ENCODE measurements at regions not wholly inside any gene's neighbourhood (a gene's known extent, or its start where the extent isn't known, plus 50 kb on each side); places are given as distances from the start of the nearest gene placed in this dataset.

DNA sequence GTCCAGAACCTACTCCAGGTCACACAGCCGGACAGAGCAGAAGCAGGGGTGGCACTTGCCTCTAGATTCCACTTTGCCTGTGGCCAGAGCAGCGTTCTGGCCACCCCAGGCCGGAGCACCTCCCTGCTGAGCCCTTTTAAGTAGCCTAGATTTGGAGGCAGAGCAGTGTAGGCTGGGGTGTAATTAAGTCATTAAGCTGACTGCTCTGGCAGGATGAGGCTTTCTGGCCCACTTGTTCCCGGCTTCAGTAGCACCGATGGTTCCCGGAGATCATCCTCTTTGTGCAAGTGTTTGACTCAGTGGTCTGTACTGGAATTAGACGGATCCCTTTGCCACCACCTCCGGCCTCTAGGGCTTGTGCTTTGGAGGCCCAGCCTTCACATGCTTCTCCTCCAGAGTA is 281.9 kb upstream of the ANKRD55 start:
- H3K27ac Mint-ChIP-seq = no peak overlapping the region
- CTCF ChIA-PET = interaction anchor here (2.2 kb wide), 1 partner anchor 244 kb away, joined by 6 read pairs; no protein-coding TSS in a partner anchor
- DNase-seq (no peak), ATAC-seq (no peak)
- H3K36me3 Mint-ChIP-seq (ENCODE audit: low read depth) = no peaks in the 10 kb centered on the region
- H3K4me1 Mint-ChIP-seq = peaks cover 28% of the 10 kb centered on the region
- H3K27me3 Mint-ChIP-seq = no peaks in the 10 kb centered on the region
- intact Hi-C loops (cut with DNase I, micrococcal nuclease) = no loop called here
- POLR2A ChIA-PET = no interaction called here
- H3K9me3 Mint-ChIP-seq (ENCODE audit: low read depth) = no peaks in the 10 kb centered on the region
- H3K4me3 Mint-ChIP-seq = no peak overlapping the region

DNA sequence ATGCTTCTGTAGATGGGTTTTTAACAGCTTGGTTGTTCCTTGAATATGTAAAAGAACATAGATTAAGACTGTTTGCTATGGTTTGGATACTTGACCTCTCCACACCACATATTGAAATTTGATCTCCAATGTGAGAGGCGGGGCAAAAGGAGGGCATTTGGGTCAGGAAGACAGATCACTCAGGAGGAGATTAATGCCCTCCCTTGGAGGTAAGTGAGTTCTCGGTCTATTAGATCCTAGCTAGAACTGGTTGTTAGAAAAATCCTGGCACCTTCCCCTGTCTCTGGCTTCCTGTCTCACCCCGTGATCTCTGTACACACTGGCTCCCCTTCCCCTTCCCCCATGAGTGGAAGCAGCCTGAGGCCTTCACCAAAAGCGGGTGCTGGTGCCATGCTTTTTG is 281.1 kb upstream of the ANKRD55 start:
- intact Hi-C loops (cut with DNase I, micrococcal nuclease) = no loop called here
- POLR2A ChIA-PET = no interaction called here
- Mint-ChIP-seq H3K9me3 (ENCODE audit: low read depth) (no peaks in the 10 kb centered on the region), H3K27me3 (no peaks in the 10 kb centered on the region), H3K36me3 (ENCODE audit: low read depth) (no peaks in the 10 kb centered on the region), H3K4me1 (peaks cover 28% of the 10 kb centered on the region), H3K27ac (no peak overlapping the region), H3K4me3 (no peak overlapping the region)
- no peak for DNase-seq
- CTCF ChIA-PET = no interaction called here
- ATAC-seq = no peak

DNA sequence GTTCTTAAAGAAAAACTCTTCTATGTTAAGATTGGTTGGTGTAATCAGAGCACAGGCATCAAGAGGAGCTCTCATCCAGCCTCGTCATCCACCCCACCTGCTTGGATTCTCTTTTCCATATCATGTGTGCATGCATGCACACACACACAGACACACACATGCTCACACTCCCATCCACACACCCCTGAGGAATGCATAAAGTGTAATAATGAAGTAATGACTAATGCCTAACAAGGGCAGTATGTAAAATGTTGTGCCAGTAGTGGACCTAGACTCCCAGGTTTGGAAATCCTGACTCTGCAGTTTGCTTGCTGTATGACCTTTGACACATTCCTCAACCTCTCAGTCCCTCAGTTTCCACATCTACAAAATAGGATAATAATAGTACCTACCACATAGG is 280.0 kb upstream of the ANKRD55 start:
- POLR2A ChIA-PET = no interaction called here
- Mint-ChIP-seq H3K9me3 (ENCODE audit: low read depth) (no peaks in the 10 kb centered on the region), H3K27me3 (no peaks in the 10 kb centered on the region), H3K4me1 (peaks cover 30% of the 10 kb centered on the region), H3K27ac (no peak overlapping the region), H3K36me3 (ENCODE audit: low read depth) (no peaks in the 10 kb centered on the region), H3K4me3 (no peak overlapping the region)
- CTCF ChIA-PET = interaction anchor here (0.7 to 1.3 kb wide), 2 partner anchors 16 to 79 kb away, joined by 3 read pairs; no protein-coding TSS in a partner anchor
- ATAC-seq (no peak), DNase-seq (no peak)
- intact Hi-C loops (cut with DNase I, micrococcal nuclease) = no loop called here

DNA sequence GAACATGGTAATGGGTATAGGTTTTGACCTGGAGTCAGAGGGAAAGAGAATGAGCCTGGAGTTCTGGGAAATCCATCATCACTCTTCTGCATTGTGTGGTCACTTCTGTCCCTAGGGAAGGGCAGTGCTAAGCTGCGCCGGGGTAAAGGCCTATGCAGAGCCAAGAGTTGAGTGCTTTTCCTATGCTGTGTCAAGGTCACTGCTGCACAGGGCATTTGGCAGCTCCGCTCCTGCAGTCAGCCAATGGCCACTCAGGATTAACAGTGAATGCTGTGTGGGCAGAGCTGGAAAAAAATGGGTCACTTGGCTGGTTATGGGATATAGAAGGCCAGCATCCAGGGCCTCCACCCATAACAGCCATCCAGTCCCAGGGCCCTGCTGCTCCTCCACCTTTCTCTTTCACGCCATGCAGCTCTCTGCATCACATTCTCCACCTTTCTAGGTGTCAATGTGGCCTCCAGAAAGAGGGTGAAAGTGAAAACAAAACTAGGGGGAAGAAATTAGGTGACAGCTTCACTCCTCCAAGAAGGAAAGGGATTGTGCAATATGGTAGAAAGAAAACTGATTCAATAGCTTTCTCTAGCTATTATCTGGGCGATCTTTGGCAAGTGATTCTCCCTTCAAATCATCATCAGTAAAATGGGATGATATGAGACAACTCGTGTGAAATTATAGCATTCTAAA is 279.3 kb upstream of the ANKRD55 start:
- Mint-ChIP-seq H3K27ac (no peak overlapping the region), H3K9me3 (ENCODE audit: low read depth) (no peaks in the 10 kb centered on the region), H3K4me3 (no peak overlapping the region), H3K27me3 (no peaks in the 10 kb centered on the region), H3K4me1 (peaks cover 27% of the 10 kb centered on the region), H3K36me3 (ENCODE audit: low read depth) (no peaks in the 10 kb centered on the region)
- POLR2A ChIA-PET = no interaction called here
- ATAC-seq (peak; percentile 68), DNase-seq (no peak)
- intact Hi-C loops (cut with DNase I, micrococcal nuclease) = no loop called here
- CTCF ChIA-PET = interaction anchor here (0.6 to 1.6 kb wide), 4 partner anchors 15 to 875 kb away, joined by 3 to 4 read pairs (median 3); no protein-coding TSS in a partner anchor

DNA sequence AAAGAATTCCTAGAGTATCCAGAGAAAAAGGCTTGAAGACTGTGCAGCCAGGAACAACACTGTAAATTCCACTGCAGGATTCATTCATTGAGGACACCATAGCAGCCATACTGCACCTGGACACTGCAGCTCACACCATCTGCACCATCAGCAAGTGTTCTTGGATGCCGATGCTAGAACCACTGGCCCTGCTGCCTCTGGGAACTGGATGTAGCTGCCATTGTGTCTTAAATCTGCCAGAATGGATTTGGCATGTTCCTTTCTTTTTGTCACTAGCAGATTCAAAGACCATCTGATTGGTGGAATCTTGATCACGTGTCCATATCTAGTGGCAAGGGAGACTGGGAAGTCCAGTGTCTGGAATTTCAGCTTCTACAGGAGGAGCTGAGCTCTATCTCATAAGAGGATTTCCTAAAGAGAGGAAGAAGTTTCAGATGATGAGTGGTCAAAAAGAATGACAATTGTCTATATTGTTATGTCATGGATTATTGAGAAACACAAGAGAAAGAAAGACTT is 278.3 kb upstream of the ANKRD55 start:
- Mint-ChIP-seq H3K27ac (no peak overlapping the region), H3K4me3 (no peak overlapping the region), H3K9me3 (ENCODE audit: low read depth) (no peaks in the 10 kb centered on the region), H3K27me3 (no peaks in the 10 kb centered on the region), H3K4me1 (peaks cover 18% of the 10 kb centered on the region), H3K36me3 (ENCODE audit: low read depth) (no peaks in the 10 kb centered on the region)
- DNase-seq (no peak), ATAC-seq (no peak)
- intact Hi-C loops (cut with DNase I, micrococcal nuclease) = no loop called here
- ChIA-PET POLR2A (no interaction called here), CTCF (interaction anchor here (0.6 to 1.6 kb wide), 3 partner anchors 88 to 281 kb away, joined by 3 to 4 read pairs (median 4); no protein-coding TSS in a partner anchor)

DNA sequence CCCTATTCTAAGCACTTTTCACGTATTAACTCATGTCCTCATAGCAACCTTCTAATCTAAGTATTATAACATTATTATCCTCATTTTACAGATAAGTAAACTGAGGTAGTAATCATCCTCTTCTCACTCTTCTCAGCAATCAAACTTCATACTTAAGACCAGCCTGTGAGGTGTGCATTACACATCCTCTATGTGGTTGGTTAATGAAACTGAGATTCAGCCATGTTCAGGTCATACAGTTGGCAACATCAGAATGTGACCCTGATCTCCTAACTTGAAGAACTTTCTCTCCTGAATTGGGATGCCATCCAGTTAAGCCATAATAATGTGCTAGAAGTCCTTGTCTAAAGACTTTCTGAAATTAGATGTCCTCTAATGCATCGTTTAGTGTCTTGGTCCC is 275.1 kb upstream of the ANKRD55 start:
- intact Hi-C loops (cut with DNase I, micrococcal nuclease) = no loop called here
- ATAC-seq = no peak
- Mint-ChIP-seq H3K27me3 (no peaks in the 10 kb centered on the region), H3K9me3 (ENCODE audit: low read depth) (peaks cover 3% of the 10 kb centered on the region), H3K36me3 (ENCODE audit: low read depth) (no peaks in the 10 kb centered on the region), H3K4me1 (peaks cover 17% of the 10 kb centered on the region), H3K27ac (no peak overlapping the region), H3K4me3 (no peak overlapping the region)
- POLR2A ChIA-PET = no interaction called here
- DNase-seq = no peak
- CTCF ChIA-PET = interaction anchor here (0.5 kb wide), 1 partner anchor 39 kb away, joined by 3 read pairs; no protein-coding TSS in a partner anchor

DNA sequence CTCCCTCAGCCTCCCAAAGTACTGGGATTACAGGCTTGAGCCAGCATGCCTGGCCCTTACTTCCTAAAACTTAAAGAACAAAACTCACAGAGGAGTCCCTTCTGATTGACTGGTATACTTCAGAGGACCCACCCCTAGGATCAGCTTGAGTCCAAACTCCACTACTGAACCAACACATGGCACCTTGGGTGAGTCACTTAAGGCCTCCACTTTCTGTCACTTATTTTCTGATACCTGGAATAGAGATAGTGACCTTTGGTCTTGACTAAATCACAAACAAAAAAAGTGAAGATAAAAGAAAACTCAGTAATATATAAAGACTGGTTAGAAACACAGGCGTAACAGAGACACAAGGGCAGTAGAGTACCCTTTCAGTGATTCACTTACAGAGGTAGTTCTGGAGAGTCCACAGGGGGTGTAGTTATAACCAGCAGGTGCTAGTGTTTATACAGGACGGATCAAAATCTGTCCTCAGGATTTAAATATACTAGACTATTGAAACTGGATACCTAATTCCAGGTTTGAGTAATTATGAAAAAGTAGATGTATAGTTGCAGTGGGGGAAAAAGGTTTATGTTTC is 274.3 kb upstream of the ANKRD55 start:
- intact Hi-C loops (cut with DNase I, micrococcal nuclease) = no loop called here
- peak; percentile 30 for ATAC-seq

DNA sequence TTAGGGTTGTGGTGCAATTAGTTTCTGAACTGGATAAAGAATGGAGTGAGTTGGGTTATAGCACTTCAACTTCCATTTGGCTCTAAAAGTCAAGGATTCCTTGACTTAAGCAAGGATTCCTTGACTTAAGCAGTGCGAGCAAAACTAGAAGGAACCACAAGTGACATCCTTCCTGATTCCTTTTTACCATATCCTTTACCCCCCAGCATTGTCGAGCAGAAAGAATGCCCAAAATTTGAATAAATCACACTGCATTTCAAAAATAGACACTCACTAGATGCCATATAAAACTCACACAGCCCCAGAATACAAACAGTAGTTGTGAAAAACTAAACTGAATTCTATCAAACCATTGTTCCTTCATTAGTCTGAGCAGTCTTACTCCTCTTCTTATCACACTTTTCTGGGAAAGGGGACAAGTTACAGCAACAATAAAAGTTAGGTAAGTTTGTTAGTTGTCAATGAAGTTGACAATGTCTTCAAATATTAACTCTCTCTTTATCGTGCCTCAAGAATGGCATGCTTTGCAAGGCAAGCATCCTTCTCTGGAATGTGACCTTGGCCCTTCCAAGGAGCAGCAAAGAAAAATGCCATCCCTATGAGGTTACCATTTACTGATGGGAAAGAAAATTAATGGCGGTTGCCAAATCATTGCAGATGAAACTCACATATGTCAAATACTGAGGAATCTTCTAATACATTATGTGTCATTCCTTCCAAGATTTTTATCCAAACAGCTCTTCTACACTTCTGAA is 273.3 kb upstream of the ANKRD55 start:
- H3K9me3 Mint-ChIP-seq (ENCODE audit: low read depth) = peaks cover 3% of the 10 kb centered on the region
- ChIA-PET CTCF (interaction anchor here (0.6 to 0.7 kb wide), 2 partner anchors 101 to 300 kb away, joined by 3 read pairs; no protein-coding TSS in a partner anchor), POLR2A (no interaction called here)
- H3K4me1 Mint-ChIP-seq = peaks cover 15% of the 10 kb centered on the region
- H3K27me3 Mint-ChIP-seq = no peaks in the 10 kb centered on the region
- DNase-seq (no peak), ATAC-seq (no peak)
- H3K27ac Mint-ChIP-seq = no peak overlapping the region
- H3K36me3 Mint-ChIP-seq (ENCODE audit: low read depth) = no peaks in the 10 kb centered on the region
- H3K4me3 Mint-ChIP-seq = no peak overlapping the region
- intact Hi-C loops (cut with DNase I, micrococcal nuclease) = no loop called here

More for the DNA sequence above, 274.3 kb upstream of the ANKRD55 start:
- ChIA-PET CTCF (no interaction called here), POLR2A (no interaction called here)
- Mint-ChIP-seq H3K4me1 (peaks cover 9% of the 10 kb centered on the region), H3K27me3 (no peaks in the 10 kb centered on the region), H3K36me3 (ENCODE audit: low read depth) (no peaks in the 10 kb centered on the region), H3K27ac (no peak overlapping the region), H3K9me3 (ENCODE audit: low read depth) (peaks cover 3% of the 10 kb centered on the region), H3K4me3 (no peak overlapping the region)
- no peak for DNase-seq

DNA sequence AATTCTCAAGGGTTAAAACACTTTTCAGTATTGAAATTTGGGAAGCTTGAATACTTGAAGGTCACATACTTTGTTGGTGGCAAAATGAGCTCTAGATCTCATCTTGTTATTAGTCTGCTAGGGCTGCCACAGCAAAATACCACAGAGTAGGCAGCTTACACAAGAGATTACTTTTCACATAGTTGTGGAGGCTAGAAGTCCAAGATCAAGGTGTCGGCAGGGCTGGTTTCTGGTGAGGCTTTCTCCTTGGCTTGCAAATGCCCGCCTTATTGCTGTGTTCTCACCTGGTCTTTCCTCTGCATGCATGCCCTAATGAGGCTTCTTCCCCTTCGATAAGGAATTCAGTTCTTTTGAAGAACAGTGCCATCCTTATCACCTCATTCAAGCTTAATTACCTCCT is 270.8 kb upstream of the ANKRD55 start:
- peaks cover 19% of the 10 kb centered on the region for H3K4me1 Mint-ChIP-seq
- no peak overlapping the region for H3K4me3 Mint-ChIP-seq
- ChIA-PET POLR2A (no interaction called here), CTCF (interaction anchor here (0.5 to 1.1 kb wide), 3 partner anchors 13 to 119 kb away, joined by 3 to 5 read pairs (median 3); no protein-coding TSS in a partner anchor)
- no peak for DNase-seq
- no peak for ATAC-seq
- H3K27me3 Mint-ChIP-seq = no peaks in the 10 kb centered on the region
- no peaks in the 10 kb centered on the region for H3K36me3 Mint-ChIP-seq (ENCODE audit: low read depth)
- H3K27ac Mint-ChIP-seq = no peak overlapping the region
- intact Hi-C loops (cut with DNase I, micrococcal nuclease) = no loop called here
- H3K9me3 Mint-ChIP-seq (ENCODE audit: low read depth) = peaks cover 3% of the 10 kb centered on the region

DNA sequence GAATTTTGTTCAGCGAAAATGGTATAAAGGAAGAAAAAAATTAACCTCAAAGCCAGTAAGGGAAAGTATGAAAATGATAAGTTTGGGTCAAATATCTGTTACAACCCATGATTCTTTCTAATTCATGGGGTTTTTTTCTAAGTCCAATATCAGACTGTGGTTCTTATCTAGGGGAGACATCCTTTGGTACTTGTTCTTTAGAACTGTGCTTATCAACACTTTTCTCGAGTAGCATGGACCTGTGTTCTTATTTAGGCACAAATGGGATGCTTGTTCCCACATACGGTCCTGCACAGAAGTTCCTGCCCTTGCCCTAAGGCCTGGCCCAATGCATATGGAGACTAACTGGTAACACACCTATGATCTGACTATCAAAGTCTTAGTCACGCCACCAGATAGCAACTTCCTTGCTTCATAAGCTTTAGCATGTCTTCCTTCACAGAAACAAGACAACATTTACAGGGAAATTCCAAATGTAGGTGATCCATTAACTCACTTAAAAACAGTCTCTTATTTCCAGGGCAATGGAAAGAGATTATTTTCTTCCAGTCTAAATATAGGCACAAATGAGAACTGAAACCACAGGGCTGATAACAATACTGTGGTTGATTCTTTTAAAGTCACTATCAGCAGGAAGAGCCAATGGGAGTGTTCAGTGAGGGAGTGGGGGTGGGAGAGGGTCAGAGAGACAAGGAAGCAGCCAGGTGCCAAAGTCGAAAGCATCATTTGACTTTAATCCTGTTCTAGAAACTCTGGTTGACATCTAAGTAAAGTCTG is 268.8 kb upstream of the ANKRD55 start:
- Mint-ChIP-seq H3K27ac (peak overlapping the region; percentile 28), H3K27me3 (no peaks in the 10 kb centered on the region), H3K4me1 (peaks cover 16% of the 10 kb centered on the region), H3K4me3 (no peak overlapping the region), H3K36me3 (ENCODE audit: low read depth) (no peaks in the 10 kb centered on the region), H3K9me3 (ENCODE audit: low read depth) (peaks cover 3% of the 10 kb centered on the region)
- ChIA-PET POLR2A (no interaction called here), CTCF (no interaction called here)
- intact Hi-C loops (cut with DNase I, micrococcal nuclease) = no loop called here
- DNase-seq = no peak
- peak; percentile 74 for ATAC-seq

DNA sequence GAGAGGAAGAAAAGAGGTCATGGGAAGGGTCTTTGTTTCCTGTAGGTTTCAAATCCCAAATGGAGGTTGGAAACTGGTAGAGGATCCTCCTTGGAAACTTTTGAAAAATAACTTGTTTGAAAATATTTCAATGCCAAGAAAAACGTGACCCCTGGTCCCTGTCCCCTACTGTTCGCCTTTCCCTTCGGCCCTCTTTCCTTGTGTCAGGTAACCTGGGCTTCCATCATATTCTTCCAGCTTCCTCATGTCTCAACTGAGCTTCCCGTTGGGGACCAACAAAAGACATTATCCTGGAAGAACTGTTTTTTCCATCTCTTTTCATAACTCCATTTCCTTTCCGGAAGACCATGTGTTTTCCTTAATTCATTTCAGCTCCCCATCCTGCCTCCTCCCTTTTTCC is 266.8 kb upstream of the ANKRD55 start:
- peaks cover 24% of the 10 kb centered on the region for H3K4me1 Mint-ChIP-seq
- no peak for DNase-seq

More for the DNA sequence above, 266.8 kb upstream of the ANKRD55 start:
- ATAC-seq = no peak
- ChIA-PET POLR2A (no interaction called here), CTCF (no interaction called here)
- Mint-ChIP-seq H3K9me3 (ENCODE audit: low read depth) (peaks cover 3% of the 10 kb centered on the region), H3K27me3 (no peaks in the 10 kb centered on the region), H3K4me3 (no peak overlapping the region), H3K27ac (no peak overlapping the region), H3K36me3 (ENCODE audit: low read depth) (no peaks in the 10 kb centered on the region)
- intact Hi-C loops (cut with DNase I, micrococcal nuclease) = no loop called here

All from activated CD4-positive, alpha-beta T cell treated with anti-CD3 and anti-CD28 coated beads for 36 hours (primary cell).